ENCODE measurements at regions not wholly inside any gene's neighbourhood (a gene's known extent, or its start where the extent isn't known, plus 50 kb on each side); places are given as distances from the start of the nearest gene placed in this dataset.

DNA sequence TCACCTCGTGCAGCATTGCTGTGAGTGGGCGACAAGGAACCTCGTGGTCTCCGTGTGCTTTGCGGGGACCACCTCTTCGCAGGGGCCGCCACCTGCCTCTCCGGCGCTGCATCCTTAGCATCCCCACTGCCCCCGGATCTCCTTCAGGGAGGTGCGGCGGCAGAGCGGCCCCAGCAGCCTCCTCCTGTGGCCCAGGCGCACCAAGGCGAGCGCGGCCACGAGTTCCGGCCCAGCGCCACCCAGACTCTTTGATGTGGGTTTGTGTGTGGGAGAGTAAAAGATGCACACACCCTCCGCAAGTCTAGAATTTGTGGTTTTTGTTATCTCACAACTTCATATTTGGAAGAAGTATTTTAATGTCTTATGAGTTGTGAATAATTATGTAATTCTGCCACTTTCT, 118.8 kb upstream of the DIO3 start:
- no peak overlapping the region for H3K27ac ChIP-seq
- TF ChIP-seq ZFX (IDR thresholded peaks at IDR 0.05; ENCODE audit: borderline replicate concordance) = no peak
- TF ChIP-seq, protein P1, sequence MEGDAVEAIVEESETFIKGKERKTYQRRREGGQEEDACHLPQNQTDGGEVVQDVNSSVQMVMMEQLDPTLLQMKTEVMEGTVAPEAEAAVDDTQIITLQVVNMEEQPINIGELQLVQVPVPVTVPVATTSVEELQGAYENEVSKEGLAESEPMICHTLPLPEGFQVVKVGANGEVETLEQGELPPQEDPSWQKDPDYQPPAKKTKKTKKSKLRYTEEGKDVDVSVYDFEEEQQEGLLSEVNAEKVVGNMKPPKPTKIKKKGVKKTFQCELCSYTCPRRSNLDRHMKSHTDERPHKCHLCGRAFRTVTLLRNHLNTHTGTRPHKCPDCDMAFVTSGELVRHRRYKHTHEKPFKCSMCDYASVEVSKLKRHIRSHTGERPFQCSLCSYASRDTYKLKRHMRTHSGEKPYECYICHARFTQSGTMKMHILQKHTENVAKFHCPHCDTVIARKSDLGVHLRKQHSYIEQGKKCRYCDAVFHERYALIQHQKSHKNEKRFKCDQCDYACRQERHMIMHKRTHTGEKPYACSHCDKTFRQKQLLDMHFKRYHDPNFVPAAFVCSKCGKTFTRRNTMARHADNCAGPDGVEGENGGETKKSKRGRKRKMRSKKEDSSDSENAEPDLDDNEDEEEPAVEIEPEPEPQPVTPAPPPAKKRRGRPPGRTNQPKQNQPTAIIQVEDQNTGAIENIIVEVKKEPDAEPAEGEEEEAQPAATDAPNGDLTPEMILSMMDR (IDR thresholded peaks at IDR 0.05) = no peak

DNA sequence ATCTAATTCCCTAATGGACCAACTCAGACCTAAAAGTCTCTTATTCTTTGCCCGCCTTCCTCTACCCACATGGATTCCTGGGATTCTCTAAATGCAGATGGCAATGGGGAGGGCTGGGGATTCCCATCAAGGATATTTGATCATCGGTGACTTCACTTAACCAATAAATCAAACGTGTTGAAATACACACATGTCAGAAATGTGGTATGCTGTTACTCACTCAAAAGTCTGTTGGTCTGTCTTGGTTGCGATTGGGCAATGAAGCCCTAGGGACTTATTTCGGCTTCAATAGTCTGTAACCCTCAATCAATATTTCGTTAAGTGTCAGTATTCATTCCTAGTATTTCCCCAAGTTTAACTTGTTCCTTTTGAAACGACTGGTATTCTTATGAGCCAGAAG, 117.2 kb upstream of the DIO3 start:
- H3K27ac ChIP-seq = no peak overlapping the region
- TF ChIP-seq, protein P1 (IDR thresholded peaks at IDR 0.05) = no peak
- no peak for TF ChIP-seq ZFX (IDR thresholded peaks at IDR 0.05; ENCODE audit: borderline replicate concordance)

DNA sequence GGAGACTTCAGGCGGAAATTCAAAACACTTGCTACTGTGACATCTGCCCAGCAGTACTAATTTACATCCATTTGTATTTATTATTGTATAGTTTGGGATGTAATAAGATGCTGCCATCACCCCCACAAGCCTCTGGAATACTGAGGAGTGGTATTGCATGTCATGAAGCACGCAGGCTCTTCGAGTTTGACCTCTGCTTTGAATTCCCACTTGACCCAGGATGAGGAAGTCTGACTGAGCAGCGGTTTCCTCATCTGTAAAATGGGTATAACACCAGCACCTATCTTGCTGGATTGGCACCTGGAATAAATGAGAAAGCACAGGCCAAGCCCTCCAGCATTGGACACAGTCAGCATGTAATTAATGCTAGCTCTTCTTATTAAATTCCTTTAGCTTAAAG, 116.0 kb upstream of the DIO3 start:
- no peak overlapping the region for H3K27ac ChIP-seq
- TF ChIP-seq, protein P1 (IDR thresholded peaks at IDR 0.05) = no peak
- TF ChIP-seq ZFX (IDR thresholded peaks at IDR 0.05; ENCODE audit: borderline replicate concordance) = no peak

DNA sequence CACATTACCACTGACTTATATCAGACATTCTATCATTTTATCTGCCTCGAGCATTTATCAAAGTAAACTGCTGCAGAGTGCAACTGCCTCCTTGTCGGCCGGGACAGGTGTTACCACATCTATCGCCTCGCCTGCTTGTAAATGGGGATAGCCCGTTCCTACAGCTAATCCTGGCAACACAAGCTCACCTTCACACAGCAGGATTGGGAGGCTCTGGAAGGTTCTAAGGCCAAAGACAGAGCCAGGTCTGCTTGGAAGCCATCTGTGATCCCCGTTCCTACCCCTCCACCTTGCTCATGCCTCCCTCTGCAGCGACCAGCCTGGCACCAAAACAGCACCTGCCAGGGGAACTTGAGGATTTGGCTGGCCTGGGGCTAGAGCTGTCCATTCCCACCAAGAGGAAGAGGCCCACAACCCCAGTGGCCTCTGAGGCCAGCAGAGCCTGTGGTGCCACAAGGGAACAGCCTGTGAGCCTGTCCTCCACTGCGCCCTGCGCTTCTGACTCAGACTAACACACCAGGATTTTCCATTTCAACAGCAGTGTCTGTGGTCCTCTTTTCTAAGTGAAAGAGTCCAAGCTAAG, 114.8 kb upstream of the DIO3 start:
- no peak for TF ChIP-seq ZFX (IDR thresholded peaks at IDR 0.05; ENCODE audit: borderline replicate concordance)
- TF ChIP-seq, protein P1 (IDR thresholded peaks at IDR 0.05) = no peak
- H3K27ac ChIP-seq = no peak overlapping the region

DNA sequence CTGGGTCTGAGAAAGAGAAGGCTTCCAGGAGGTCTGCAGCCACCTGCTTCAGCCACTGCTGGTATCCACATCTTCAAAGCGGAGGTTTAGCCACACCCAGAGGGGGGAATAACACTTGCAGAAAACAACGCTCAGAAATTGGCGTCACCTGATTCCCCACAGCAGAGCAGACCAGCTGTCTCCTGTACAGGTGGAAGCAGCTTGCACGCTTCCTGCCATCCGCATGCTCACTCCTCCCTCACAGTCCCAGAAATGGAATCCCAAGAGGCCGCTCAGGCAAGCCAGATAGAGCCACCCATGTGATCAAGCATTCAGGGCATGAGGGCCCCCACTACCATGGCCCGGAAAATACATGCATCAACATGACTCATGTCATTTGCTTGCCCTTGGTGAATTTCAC, 112.2 kb upstream of the DIO3 start:
- TF ChIP-seq ZFX (IDR thresholded peaks at IDR 0.05; ENCODE audit: borderline replicate concordance) = no peak
- TF ChIP-seq, protein P1 (IDR thresholded peaks at IDR 0.05) = no peak

DNA sequence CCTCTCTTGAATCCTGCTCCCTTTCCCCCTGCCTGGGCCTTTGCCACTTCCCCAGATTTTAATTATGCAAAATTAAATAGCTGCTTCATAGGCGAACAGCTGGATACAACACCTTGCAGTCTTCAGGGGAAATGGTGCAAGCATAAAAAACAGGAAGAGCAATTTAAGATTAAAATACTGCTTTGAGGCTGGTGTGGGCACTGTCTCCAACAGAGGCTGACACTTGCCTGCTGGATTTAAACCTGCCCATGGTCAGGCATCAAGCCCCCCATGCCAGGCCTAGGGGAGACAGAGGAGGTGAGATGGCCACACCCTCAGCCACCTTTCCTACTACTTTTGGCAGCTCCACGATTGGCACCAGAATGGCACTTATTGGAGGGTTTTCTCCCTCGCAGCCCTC, 110.1 kb upstream of the DIO3 start:
- no peak for TF ChIP-seq ZFX (IDR thresholded peaks at IDR 0.05; ENCODE audit: borderline replicate concordance)
- TF ChIP-seq, protein P1 (IDR thresholded peaks at IDR 0.05) = no peak
- H3K27ac ChIP-seq = no peak overlapping the region

More for the DNA sequence above, 112.2 kb upstream of the DIO3 start:
- H3K27ac ChIP-seq = no peak overlapping the region

DNA sequence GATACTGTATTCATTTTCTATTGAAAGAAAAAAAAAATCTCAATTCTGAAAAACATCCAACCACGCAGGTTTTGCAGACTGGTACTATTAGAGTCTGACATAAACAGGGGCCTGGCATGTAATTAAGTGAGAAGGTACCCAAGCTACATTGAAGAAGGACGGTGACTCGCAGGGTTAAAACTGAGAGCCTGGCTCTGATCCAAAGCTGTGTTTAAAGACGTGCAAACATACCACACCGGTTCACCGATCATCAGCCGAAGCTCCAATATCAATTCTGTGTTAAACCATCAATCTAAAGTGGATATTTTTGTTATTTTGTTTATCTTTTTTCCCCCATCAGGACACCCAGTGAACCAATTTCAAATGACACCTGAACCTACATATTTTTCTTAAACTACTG, 108.1 kb upstream of the DIO3 start:
- TF ChIP-seq, protein P1 (IDR thresholded peaks at IDR 0.05) = no peak
- TF ChIP-seq ZFX (IDR thresholded peaks at IDR 0.05; ENCODE audit: borderline replicate concordance) = no peak
- H3K27ac ChIP-seq = no peak overlapping the region

Data from 22Rv1 (cell line).